ENCODE measurements at regions not wholly inside any gene's neighbourhood (a gene's known extent, or its start where the extent isn't known, plus 50 kb on each side); places are given as distances from the start of the nearest gene placed in this dataset.

DNA sequence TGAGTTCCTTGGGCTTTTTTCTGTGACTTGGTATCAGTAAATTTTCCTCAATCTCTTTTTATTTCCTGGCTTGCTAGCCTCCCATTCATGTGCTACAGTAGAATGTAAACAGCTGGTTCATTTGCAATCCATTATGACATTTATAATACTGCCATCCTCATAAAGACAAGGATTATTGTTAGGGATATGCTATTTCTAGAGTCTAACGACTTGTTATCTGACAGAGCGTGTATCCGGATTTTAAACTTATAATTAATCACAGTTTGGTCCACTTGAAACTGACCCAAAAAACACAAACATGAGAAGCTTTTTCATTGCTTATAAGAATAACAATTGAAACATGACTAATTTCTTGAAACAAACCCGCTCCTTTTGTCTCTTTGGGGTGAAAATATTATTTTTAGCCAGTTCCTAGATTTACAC, 585.8 kb downstream of the TLE4 start:
- no peak for DNase-seq

DNA sequence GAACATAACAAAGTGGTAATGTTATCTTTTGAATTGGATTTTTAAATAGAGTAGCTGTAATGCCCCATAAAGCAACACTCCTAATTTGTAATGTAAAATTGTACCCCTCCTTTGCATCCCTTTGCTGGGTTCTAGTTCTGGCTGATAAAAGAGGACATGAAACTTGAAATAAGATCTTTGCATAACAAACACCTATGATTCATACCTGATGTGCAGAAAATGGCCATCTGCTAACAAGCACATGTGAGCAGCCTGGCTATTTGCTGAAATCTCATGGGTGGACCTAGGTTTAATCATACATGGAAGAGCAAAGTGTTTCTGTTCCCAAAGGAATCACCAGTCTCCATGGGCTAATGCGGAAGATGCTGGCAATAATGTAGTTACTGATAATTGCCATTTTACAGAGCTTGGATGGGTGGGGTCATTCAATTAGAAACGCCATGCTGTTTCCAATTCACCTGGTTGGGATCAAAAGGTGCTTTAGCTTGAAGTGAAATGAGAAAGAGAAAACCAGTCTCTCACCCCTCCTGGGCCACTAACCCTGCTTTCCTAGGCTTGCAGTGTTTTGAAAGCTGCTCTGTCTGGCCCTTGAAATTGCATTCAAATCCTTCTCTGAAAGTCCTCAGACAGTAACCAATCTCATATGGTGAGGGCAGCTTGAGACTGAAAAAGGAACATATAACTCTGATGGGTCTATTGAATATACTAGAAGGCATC, 585.1 kb downstream of the TLE4 start:
- DNase-seq = no peak

DNA sequence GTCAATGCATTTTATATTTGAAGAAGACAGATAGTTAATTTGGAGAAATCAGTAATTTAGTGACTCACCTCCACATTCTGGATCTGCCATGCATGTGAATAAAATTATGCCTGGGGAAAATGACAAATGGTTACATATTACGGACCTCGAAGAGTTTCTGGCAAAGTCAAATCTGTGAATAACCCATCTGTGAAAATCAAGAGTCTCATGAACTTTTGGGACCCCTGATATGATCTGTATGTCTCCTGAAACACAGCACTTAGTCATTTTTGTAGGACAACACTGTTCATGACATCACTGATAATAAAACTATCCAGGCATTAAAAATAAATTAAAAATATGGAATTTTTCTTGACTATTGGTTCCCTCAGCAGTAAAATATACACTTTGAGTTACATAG, 584.5 kb downstream of the TLE4 start:
- no peak for DNase-seq

DNA sequence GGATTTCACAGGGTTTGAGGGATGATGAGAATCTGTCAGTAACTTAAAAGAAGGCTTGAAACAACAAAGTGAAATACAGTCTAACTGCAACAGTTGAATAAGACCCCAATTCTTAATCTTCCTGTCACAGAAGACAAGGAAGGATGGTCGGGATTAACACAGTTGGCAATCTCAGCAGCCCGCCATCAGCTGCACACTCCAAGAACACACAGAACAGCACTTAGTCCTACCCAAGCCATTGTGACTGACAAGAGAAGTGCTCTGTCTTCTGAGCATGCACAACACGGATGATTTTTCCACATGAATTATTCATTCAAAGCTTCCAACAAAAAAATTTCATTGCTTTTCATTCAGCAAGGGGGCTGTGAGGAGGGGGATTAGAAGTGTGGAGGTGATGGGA, 576.1 kb downstream of the TLE4 start:
- no peak for DNase-seq

DNA sequence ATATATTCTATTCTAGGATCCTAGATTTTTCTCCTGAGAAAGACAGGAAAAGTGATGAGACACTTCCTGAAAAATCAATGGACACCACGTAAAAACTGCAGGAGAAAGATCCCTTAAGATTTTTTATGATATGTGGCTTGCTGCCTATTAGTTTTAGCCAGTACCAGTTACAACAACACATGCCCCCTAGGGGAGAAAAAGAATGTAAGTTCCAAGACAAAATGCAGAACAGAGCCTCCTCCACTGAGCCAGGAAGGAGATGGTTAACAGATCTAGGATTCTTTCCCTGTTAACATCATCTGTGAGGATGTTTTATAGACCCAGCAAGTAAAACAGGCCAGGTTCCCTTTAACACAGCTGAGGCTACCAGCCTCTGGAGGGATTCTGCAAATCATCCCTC, 574.7 kb downstream of the TLE4 start:
- no peak for DNase-seq

DNA sequence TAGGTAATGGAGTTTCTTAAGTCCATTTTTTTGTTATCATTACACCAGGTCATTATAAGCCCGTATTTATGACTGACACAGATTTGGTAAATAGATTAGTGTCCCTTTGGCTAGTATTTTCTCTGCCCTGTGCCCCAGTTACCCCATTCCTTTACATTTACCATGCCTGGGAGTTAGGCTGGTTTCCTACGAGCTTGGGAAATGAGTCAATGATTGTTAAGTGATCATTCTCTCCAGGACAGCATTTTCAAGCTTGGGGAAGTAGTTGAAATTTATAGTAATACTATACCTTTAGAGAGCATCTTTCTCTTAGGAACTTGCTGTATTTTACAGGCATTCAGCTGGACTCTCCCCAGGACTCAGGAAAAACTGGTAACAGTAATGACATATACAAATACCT, 573.1 kb downstream of the TLE4 start:
- no peak for DNase-seq

DNA sequence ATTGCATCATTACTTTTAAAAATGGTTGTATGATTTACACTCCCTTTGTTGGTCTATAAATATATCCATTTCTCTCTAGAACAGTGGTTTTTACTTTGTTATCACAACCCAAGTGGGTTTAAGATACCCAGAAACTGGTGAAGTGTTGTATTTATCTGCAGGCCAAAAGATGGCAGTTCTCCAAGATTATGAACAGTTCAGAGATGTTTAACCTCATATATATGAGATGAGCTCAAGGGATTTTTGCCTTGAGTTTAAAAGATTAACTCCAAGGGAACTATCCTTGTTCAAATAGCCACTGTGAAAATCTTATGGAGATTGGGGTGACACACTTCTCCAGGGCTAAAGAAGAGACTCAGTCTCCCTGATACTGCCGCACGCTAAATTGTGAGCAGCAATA, 572.6 kb downstream of the TLE4 start:
- no peak for DNase-seq

DNA sequence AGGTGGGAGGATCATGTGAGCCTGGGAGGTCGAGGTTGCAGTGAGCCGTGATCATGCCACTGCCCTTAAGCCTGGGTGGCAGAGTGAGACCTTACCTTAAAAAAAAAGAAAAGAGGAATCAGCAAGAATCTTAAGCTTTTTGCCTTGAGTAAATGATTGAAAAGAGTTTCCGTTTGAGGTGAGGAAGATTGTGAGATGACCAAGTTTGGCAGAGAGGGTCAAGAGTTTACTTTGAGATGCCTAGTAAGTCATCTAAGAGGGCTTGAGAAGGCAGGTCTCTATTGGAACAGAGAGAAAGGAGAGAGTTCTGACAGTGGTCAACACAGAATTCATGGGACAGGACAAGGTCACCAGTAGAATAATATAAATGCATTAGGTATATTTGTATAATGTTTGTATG, 572.1 kb downstream of the TLE4 start:
- DNase-seq = no peak

DNA sequence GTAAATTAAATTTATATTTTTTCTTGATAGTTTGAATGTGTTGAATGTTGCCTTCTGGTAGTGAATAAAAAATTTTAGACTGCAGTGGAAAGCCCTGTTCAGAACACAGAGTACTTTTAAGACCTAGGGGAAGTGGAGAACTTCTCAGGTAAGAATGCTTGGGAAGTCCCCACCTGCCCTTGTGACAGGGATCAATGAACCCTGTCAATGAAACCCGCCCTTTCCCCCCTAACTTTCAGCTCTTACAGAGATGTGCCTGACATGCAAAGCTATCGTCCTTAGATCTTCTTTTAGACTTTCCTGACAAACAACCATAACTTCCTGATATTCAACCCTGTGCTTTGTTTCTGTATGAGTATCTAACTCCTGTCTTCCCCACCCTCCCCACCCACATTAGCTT, 562.7 kb downstream of the TLE4 start:
- no peak for DNase-seq

DNA sequence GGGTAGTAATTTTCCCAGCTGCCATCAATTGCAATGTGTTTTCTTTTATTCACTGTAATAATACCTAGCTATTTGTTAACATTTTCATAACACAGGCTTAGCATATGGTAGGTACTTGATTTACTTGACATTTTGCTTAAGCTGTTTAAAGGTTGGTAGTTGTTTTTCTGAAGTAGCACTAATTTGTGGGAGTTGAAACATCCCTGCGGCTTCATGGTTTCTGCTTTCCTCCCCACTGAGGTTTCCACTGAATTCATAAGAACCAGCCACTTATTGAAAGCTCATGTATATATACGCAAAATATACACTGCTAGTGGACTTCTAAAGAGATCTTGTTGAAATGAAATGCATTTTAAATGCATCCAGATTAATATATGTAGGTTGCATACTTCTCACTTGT, 559.9 kb downstream of the TLE4 start:
- DNase-seq = no peak

DNA sequence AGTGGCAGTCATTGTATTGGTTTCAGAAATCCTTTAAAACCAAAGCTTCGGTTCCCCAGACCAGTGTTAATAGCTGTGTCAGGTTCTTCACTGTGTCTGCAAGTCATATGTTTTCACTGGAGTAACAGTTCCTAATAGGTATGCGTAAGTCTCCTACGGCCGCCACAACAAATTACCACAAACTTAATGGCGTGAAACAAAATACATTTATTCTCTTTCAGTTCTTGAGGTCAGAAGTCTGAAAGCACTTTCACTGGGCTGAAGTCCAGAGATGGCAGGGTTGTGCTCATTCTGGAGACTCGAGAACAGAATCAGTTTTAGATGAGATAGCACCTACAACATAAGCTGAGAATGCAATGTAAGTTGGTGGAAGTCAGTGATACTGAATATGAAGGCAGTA, 556.2 kb downstream of the TLE4 start:
- no peak for DNase-seq

DNA sequence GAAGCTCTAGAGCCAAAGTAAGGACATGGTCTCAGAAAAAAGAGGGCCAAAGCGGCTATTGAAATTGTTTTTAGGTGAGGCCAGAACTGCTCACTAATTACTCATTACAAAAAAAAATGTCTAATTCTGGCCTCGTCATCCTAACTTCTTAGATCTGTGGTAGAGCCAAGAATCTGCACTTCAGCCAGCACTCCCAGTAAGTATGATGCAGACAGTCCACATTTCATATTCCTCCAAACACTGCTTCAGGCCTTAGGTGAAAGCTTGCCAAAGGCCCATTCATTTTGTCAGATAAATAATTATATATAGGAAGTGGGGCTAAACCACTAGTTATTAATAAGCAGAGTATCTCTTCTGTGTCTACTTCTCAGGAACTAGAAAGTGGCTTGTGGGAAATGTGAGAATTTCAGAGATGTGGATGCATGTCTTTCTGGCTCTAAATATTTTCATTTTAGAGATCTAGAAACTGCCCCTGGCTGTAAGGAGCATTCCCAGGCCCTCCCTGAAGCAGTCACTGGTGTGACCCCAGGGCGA, 554.0 kb downstream of the TLE4 start:
- no peak for DNase-seq

DNA sequence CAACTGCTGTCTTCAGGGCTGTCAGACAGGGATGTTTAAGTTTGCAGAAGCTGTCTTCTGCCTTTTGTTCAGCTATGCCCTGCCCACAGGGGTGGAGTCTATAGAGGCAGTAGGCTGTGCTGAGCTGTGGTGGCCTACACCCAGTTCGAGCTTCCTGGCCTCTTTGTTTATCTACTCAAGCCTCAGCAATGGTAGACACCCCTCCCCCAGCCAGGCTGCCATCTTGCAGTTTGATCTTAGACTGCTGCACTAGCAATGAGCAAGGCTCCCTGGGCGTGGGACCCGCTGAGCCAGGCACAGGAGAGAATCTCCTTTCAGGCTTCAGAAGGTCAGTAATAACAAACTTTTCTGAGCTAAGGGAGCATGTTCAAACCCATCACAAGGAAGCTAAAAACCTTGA, 545.3 kb downstream of the TLE4 start:
- DNase-seq = no peak

DNA sequence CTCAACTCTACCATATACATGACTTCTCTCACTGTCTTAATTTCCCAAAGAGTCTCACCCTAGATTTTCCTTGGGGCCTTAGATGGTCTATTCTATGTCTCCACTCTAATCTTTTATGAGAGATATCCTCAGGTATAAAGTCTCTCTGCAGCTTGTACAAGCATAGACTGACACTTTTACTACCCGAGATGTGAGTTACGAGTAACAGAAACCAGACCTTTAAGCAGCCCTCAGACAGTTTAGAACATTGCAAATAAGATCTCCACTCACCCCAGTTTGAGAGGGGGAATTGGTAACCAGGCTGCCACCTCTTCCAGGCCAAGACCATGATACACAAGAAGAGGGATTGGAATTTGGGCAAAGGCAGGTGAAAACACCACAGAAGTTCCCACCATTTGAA, 542.5 kb downstream of the TLE4 start:
- DNase-seq = no peak

DNA sequence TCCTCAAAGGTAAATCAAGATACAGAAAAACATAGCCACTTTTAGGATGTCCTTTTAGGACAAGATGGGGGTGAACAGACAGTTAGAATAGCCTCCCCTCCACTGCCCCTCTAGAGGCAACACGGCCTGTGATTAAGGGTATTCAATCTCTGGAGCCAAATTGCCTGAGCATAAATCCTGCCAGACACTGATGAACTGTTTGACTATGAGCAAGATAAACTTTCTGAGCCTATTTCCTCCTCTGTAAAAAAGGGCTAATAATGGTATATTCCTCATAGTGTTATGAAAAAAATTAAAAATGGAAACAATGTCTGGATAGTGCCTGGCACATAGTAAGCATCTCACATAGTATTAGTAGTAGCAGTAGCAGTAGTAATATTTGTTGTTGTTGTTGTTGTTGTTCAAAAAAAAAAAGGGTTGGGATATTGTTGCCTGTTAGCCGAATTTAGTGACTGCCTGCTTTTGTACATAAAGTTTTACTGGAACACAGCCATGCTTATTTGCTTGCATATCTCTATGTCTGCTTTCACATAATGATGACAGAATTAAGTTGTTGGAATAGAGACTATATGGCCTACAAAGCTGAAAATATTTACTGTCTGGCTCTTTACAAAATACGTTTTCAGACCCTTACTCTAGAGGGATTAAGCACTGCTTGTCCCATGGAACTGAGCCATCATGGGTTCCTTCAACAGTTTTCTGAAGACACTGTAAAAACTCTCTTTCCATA, 536.3 kb downstream of the TLE4 start:
- DNase-seq = no peak

DNA sequence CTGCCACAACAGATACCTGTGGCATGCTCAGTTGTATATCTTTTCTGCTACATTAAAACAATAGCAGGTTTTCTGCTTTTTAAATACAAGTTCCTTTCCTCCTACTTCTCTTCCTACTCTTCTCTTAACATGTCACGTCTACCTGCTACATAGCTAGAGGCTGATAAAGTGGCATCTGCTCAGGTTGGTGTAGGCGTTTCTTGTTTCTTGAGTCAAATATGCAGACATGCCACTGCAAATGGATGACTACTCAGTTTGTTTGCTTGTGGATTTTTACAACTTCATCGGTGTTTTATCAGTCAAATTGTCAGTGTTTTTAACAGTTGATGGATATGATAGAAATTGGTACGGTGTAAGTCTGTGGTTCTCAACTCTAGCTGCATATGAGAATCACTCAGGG, 525.7 kb downstream of the TLE4 start:
- no peak for DNase-seq

DNA sequence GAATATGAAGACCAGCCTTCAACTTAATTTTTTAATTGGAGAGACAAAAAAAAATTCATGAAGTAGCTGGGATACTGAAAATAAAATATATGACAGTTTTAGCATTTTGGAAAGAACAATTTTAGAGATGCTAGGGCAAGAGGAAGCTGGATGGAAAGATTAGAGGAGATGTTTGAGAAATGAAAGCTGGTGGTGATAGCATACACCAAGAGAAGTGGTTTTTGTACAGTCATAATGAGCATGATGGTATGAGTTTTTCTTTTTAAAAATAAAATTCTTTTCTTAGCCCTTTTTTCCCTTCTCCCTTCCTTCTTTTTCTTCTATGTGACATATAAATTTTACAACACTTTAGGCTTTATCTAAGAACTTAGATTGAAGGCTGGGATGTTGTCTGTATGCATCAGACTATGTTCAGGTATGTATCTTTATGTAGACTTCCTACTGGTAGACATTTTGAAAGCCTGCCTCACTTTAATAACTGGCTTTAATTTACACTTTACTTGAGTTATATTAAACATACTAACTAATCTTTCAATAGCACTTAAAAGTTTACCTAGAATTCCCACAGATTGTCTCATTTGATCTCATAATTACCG, 522.5 kb downstream of the TLE4 start:
- peak; percentile 16 for DNase-seq

DNA sequence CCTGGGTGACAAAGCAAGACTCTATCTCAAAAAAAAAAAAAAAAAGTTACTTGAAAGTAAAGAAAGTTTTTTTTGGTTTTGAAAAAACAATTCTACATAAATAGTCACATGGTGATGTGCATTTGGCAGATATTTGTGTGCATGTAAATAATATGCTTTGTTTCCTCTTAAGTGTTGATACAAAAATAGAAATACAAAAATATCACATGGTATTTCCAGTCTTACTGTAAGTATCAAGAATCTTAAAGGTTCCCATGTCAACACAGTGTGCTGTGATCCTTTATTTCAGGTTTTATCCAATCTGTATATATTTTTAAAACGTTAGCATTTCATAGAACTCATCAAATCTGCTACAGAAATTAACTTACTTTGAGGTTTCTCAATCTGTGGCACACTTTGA, 521.9 kb downstream of the TLE4 start:
- no peak for DNase-seq

DNA sequence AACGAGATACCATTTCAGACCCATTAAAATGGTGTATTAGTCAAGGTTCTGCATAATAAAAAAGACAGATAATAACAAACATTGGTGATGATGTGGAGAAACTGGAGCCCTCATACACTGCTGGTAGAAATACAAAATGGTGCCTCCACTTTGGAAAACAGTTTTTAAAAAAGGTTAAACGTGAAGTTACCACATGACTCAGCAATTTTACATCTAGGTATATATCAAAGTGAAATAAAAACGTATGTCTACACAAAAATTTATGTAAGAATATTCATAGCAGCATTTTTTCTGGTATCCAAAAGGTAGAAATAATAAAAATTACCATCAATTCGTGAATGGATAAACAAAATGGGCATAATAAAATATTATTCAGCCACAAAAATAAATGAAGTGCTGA, 519.8 kb downstream of the TLE4 start:
- no peak for DNase-seq

DNA sequence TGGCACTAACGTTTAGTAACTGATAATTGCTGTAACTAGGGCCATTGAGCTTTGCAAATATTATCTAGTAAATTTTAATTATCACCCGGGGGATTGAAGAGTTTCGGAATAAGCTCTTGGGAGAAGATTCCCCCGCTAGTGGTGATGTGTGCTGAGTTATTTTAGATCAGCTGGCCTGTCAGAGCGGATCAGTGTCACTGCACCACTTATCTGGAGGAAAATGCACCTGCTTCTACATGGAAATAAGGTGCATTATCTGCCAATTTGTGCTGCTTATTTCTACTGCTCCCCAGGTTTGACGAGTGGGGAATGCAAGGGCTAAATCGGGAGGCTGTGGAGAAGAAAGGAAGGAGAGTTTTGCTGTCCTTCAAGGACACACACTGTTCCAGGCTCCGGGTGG, 518.6 kb downstream of the TLE4 start:
- no peak for DNase-seq

DNA sequence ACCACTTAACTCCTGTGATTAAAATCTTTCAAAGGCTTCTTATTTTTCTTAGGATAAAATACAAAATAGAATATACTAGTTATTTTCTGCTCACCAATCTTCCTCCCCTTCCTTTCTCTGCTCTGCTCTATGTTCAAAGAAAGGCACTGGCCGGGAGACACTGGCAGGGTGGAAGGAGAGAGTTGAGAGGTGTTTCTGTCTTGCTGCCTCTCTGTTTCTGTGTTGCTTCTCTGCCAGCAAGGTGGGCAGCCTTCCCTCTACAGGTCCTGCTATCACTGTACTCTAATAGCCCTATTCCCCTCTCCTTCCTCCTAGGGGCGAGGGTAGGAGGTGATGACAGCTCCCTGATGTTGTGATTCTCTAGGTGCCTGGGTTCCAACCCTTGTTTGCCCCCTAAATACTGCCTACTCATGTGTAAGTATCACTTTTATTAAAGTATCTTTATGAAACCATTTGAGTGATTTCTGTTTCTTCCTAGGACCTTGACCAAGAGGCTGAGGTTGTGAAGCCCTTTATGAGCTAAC, 515.1 kb downstream of the TLE4 start:
- no peak for DNase-seq

DNA sequence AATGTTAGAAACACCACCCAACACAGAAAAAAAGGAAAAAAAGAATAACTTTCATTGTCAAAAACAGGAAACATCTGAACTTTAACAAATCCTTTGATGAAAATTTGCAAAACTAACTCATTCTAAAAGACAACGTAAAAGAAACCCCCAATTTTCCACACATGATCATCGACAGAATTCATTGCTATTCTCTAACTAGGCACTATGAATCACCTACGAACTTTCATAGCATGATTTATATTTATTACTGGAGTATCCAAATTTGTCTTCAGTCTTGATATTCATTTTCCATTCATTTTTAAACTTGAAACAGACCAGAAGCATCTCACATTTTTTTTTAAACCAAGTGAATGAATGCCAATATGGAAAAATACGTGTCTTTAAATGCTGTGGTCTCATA, 514.6 kb downstream of the TLE4 start:
- DNase-seq = no peak

DNA sequence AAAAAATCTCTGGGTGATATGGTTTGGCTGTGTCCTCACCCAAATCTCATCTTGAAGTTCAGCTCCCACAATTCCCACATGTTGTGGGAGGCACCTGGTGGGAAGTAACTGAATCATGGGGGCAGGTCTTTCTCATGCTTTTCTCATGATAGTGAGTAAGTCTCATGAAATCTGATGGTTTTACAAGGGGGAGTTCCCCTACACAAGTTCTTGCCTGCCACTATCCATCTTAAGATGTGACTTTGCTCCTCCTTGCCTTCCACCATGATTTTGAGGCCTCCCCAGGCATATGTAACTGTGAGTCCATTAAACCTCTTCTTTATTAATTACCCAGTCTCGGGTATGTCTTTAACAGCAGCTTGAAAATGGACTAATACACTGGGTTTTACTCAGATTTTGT, 513.9 kb downstream of the TLE4 start:
- no peak for DNase-seq

DNA sequence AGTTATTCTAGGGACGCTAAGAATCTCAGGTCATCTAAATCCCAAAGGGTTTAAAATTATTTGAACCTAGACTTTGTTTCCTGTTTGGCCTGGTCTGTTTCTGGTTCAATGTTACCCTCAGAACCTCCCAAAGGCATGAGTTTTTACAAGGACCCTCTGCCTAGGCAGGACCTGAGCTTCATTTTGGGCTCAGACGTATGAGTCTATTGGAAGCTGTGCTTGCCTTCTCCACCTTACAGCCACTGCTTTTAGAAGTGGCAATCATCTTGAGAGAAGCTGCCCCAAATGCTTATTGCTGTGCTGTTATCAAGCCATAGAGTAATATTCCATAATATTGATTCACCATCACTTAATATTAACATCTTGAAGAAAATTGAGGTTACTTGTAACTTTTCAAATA, 510.4 kb downstream of the TLE4 start:
- no peak for DNase-seq

All from activated CD4-positive, alpha-beta T cell treated with anti-CD3 and anti-CD28 coated beads, Interleukin-2, Interleukin-6, amounts not matched to agents 100 ng/mL and 50 ng/mL, durations not matched to agents 16 hours and 8 hours (primary cell).